GM18873 (cell line): ENCODE measurements at regions not wholly inside any gene's neighbourhood (a gene's known extent, or its start where the extent isn't known, plus 50 kb on each side); places are given as distances from the start of the nearest gene placed in this dataset.
"Not testable (repeated sequence)": the region's sequence is repeated elsewhere in the genome, so short reads cannot be mapped to it uniquely, and the experiment has no call there.

ENCODE experiments used
- ATAC-seq: cut with Tn5 transposase; IDR thresholded peaks from one replicate; pipeline ENCODE4 v1.9.1; 2021; ENCODE audit warnings: mild to moderate bottlenecking, moderate library complexity, moderate number of reproducible peaks; ENCODE audit not compliant: unreplicated experiment, low FRiP score

DNA sequence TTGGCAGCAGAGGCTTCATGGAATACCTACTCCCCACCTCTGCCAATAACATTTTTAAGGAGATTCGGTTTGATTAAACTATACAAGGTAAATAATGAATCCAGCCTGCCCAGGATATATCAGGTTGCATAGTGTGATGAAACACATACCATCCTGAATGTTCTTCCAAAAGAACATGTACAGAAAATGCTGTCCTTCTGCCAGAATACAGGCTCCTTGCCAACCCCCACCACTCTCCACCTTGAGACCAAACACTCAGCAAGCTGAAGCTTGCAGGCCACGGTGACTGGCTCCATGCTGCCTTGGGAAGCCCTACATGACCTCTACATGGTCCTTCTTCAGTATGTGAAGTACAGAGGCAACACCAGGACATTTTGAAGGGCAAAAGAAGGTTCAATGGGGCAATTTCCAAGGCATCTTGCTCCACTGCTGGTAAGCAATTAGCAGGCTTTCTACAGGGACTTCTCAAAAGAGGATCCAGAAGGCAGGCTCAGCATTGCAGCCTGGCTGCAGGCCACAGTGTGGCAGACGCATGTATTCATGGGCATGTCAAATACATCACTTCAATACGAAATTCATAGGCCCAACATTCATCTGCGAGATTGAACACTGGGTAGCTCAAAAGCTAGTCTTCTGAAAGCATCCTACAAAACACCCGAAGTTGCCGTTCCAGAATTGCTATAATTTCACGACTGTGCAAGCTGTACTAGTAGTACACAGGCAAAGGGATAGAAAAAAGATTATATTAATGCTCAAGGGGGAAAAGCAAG is 62.4 kb upstream of the SERP2 start:
- no peak for ATAC-seq

DNA sequence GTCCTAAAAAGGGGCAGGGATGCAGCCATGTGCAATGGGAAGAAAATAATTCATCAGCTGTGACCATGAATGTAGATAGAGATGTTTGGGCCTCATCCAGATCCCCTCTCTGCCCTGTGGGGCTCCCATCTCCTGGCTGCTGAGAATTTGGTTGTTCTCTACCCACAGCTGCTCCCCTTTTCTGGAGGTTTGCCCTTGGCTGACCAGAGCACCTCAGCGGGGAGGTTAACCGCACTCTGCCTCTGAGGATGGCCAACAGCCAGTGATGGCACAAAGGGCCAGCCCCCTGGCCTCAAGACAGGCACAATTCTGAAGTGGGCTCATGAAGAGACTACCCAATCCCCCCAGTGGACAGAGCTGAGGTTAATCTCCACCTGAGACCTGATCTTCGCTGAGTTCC is 61.5 kb upstream of the SERP2 start:
- no peak for ATAC-seq

- no peak for ATAC-seq
Observed at GRCh38 chr13:44312834-44313551, 60.6 kb upstream of the SERP2 start.

DNA sequence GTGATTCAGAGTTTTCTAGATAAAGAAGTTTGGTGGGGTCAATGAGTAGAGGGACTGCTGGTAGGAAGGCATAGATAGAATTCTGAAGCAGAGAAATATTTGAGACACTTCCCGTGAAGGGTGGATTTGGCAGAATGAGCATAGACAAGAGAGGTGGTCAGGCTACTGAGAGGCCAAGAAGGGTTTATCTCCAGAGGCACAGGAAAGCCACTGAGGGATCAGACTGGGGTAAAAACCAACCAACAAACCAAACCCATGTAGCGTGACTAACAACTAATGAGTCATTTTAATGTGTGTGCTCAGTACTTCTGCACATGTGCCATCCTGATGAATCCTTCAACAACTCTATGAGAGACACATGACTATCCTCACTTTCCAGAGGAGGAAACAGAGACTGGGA is 60.0 kb upstream of the SERP2 start:
- no peak for ATAC-seq

- ATAC-seq, result not testable (repeated sequence)
Observed at GRCh38 chr13:44314160-44314559, 59.5 kb upstream of the SERP2 start.

DNA sequence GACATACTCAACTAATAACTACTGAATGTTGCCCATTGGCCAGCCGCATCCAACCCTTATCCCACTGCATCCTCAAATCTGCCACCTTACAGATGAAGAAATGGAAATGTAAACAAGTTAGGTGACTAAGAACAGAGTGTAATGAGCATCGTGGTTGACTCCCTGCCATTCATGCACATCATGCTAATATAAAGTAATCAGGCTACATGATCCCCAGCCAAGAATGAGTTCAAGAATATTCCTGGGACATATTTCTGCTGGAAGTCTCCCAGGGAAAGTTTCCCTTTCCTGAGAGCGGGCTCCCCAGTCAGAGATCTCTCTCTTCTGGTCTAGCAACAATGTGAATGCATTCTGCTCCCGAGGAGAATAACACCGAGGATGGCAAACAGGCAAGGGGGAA is 55.9 kb upstream of the SERP2 start:
- ATAC-seq, result no peak

DNA sequence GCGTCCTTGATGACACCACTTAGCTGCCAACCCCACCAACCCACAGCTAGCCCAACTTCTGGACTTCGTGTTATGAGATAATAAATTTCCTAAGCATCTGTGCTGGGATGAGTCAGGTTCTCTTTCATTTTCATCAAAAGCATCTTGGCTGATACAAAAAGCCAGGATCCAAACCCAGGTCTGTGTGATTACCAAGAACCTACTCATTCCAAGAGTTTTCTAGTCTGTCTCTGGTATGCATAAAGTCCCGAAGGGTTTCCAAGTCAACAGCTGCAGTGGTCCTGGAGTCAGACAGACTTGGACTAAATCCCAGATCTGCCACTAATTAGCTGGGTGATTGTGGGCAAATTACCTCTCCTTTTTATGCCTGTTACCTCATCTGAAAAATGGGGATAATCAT is 55.5 kb upstream of the SERP2 start:
- no peak for ATAC-seq

DNA sequence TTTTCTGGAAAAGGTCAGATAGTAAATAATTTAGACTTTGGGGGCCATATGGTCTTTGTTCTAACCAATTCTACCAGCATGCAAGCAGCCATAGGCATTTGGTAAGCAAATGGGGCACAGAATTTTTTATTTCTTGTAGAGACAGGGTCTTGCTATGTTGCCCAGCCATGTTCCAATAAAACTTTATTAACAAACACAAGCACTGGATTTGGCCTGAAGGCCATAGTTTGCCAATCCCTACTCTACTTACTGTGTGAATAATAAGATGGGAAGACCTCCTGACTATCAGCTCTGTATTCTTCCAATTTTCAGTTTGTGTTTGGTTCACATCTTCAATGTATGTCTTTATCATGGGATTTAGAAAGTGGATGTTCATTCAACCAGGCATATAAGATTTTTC is 53.0 kb upstream of the SERP2 start:
- no peak for ATAC-seq

- no peak for ATAC-seq
Observed at GRCh38 chr13:44321961-44322360, 51.7 kb upstream of the SERP2 start.

DNA sequence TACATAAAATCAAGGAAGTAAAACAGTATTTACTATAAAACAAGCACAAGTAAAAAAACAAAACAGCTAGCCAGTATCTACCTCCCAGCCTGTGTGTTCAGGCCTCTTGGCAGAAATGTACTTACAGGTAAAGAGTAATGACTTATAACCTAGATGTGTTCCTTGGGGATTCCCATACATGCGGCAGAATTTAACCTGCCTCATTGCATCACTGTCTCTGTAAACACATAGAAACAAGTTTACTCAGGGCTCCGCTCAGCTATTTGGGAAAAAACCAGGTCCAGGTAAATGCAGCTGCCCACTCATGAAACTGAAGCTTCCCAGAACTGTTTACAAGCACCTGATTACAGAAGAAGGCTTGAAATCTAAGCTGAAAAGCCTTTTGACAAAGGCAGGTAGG is 50.7 kb upstream of the SERP2 start:
- no peak for ATAC-seq

DNA sequence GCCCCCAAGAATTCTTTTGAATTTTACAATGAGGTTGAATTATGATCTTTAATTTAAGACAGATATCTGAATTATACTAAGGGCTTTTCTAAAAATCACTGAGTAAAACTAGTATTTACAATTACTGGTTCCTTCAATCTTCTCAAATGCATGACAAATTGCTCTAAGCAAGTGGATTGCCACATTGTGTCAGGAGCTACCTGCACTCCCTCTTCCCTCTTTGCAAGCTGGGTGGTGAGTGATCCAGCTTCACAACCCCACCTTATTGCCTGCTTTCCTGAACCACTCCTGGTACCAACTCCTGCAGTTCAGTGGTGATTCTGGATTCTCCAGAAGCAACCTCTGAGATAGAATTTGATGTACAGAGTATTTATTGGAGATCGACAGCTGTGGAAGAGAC is 49.9 kb upstream of the SERP2 start:
- no peak for ATAC-seq
